MM.1S (cell line): ENCODE measurements at regions not wholly inside any gene's neighbourhood (a gene's known extent, or its start where the extent isn't known, plus 50 kb on each side); places are given as distances from the start of the nearest gene placed in this dataset.

Source experiments
- CTCF ChIP-seq: fragments of 300-600 bp; sonication (generic); IDR thresholded peaks from 2 replicates; pipeline ENCODE4 v1.5.1; 2016; ENCODE audit warnings: antibody characterized with exemption, low read length, mixed read lengths
- EZH2 ChIP-seq: fragments of 300-600 bp; sonication (generic); optimal IDR thresholded peaks from 2 replicates; pipeline ENCODE3; 2017; ENCODE audit warnings: low read depth, mild to moderate bottlenecking, antibody characterized with exemption, low read length, mixed read lengths
- EZH2phosphoT487 ChIP-seq: fragments of 300-600 bp; sonication (generic); IDR thresholded peaks from 2 replicates; pipeline ENCODE4 v1.6.1; 2018; ENCODE audit warnings: antibody characterized with exemption, low read length

- TF ChIP-seq EZH2 (no peak), CTCF (no peak), EZH2phosphoT487 (no peak)
Measured at GRCh38 chr4:28490669-28491068, 1630.0 kb downstream of the STIM2 start.
